Renal pelvis (tissue), 1 donor: ENCODE measurements at regions not wholly inside any gene's neighbourhood (a gene's known extent, or its start where the extent isn't known, plus 50 kb on each side); places are given as distances from the start of the nearest gene placed in this dataset.
"Not testable (repeated sequence)": the region's sequence is repeated elsewhere in the genome, so short reads cannot be mapped to it uniquely, and the experiment has no call there.

ENCODE experiments used
- DNase-seq: peaks from one replicate; pipeline ENCODE4 v3.0.0-alpha.2; 2013

DNA sequence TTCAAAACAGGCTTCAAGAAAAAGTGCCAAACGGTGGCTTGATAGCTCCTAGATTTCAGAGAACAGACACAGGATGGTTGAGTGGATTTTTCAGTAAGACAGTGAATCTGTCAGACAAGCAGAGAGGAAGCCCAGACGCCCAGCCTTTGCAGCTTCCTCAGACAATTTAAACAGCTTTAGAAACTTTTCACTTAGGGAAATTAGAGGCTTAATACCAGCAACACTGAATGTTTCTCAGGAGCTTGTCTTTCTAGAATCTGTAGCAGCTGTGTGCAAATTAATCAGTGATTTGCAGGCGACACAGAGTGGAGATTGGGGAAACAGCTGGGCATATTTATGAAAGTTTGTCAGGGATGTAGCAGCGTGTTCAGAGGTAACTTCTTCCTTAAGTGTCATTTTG is 362.1 kb downstream of the GALC start:
- no peak for DNase-seq

GRCh38 chr14:87629788-87630187 is 363.2 kb downstream of the GALC start:
- no peak for DNase-seq

GRCh38 chr14:87628780-87629179 is 364.2 kb downstream of the GALC start:
- DNase-seq: no peak

- peak; percentile 80 for DNase-seq
Measured at GRCh38 chr14:87628129-87628528, 364.9 kb downstream of the GALC start.

GRCh38 chr14:87626266-87626665 is 366.7 kb downstream of the GALC start:
- no peak for DNase-seq

- no peak for DNase-seq
Measured at GRCh38 chr14:87623616-87624015, 369.4 kb downstream of the GALC start.

- no peak for DNase-seq
Measured at GRCh38 chr14:87617079-87617478, 375.9 kb downstream of the GALC start.

DNA sequence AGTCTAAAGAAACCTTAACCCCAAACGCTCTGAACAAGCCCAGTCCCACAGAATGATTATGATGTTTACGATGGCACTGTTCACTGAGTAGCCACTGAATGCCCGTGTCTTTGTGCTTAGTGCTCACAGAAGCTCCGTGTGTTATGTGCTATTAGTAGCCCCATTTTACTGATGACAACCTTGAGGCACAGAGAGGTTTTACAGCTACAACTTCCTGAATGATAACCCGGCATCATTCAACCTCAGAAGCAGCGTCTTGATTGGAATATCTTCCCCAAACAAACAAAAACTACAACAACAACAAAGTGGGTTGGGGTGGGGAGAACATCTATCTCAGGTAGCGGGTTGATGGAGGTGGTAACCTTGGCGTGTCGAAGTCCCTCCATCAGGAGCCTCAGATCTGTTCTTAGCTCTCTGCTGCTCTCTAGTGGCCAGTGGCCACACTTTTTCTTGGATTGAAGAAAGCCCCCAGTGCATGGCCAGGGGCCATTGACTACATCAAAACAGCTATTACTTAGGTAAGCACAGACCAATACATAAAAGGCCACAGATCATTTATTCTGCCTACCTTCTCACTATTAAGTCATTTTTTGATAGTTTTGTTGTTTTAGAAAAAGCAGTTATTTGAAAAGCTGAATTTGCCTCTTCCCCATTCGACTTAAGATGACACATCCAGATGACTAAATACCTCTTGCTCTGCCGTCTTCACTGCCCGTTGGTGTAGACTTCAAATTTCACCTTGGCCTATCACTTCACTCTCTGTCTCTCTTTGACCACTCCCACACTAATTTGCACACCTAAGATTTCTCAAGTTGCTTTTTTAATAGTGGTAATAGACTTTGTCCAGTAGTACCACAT is 376.9 kb downstream of the GALC start:
- peak; percentile 68 for DNase-seq

GRCh38 chr14:87615047-87615446 is 377.9 kb downstream of the GALC start:
- no peak for DNase-seq

DNA sequence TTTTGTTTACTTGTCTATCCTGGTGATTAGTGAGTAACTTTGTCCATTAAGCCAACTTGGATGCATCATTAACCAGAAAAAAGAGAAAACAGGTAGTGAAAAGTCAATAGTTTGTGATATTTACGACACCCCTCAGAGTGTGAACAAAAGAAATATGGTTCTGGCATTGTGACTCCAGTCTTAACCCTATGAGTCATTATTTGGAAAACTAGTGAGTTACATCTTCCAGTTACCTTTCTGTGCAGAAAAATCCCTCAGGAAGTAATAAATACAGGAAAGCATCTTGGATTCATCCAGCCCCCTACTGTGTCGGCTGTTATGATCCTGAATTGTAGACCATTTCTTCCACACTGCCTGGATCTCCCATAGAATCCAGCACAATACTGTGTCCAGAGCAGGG is 379.1 kb downstream of the GALC start:
- DNase-seq: no peak

- not testable (repeated sequence) for DNase-seq
Measured at GRCh38 chr14:87607056-87607455, 385.9 kb downstream of the GALC start.

DNA sequence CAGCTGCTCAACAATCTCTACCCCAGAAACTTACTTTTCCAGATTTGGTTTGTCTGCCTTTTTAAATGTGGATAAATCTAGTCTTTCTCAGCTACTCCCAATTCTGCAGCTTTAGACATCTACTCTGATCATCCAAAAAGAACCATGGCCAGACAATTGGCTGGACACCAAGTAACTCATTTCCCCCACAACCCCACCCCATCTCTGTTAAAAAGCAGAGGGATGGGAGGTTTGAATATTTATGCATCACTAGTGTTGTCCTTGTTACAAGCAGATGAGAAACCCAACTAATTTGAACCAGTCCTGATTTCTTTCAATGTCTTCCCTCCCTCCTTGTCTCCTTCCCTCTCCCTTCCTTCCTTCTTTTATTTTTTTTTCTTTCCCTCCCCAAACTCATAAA is 391.9 kb downstream of the GALC start:
- no peak for DNase-seq

DNA sequence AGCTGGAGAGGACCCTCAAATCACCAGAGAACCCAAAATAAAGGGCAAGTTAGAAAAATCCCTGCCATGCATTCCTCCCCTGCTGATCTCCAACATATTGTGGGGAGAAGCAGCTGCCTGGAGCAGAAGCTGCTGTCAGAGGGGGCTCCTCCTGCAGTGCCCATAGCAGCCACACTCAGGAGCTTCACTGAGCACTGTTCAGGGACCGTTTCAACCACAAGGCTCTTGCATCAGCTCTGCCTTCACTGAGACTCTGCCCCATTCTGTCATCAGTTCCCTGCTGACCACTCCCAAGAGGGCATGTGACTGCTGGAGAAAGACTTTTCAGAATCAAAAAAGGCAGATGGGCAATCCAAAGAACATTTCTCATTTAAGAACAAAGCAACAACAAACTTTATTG is 392.7 kb downstream of the GALC start:
- DNase-seq: no peak

DNA sequence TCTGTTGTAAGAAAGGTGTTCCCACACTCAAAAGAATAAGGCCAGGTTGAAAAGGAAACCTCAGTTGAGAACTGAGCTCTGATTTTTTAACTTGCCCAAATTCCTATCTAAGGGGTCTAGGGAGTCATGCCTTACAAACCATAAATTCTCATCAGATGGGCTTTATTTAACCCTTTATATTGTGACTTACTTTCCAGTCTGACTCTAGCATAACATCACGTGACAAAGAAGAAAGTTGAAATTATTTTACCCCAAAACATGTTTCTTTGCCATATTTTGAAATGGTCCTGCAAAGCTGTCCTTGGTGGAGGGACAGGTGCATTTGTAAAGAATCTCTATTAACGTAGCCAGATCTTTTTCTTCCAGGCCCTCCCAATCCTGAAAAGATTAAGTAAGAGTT is 411.7 kb downstream of the GALC start:
- no peak for DNase-seq

GRCh38 chr14:87579036-87579435 is 413.9 kb downstream of the GALC start:
- DNase-seq: no peak

DNA sequence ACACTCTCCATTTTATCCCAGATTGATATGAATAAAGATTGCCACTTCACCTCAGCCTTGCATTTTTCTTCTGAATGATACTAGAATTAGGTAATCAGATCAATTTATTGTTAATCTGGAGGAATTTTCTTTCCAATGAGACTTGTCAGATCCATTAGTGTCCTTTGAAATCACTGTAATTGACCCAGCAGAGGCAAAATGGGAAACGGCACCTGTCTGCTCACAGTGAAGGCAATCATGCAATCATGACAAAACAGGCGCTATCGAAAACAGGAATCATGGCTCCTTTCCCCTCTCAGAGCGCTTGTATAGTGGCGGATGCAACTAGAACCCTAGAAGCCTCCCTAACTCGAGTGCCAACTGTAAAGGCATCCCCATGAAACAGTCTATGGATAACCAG is 417.6 kb downstream of the GALC start:
- no peak for DNase-seq

DNA sequence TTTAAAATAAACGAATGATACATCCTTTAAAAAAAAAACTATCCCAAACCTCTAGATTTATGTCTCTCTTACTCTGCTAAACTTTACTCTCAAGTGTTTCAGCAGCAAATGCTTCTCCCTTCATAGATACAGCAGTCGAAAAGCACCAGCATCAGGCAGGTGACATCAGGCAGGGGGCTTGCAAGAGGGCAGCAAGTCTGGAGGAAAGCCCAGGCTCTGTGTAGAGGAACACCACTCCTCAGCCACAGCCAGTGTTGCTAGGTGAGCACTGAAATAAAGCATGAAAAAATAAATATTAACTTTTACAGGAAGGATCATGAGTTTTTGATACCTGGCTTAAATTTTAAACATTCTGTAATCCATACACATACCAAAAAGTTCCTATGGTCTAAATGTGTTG is 419.4 kb downstream of the GALC start:
- DNase-seq: no peak

GRCh38 chr14:87567618-87568295 is 425.2 kb downstream of the GALC start:
- DNase-seq: no peak

- DNase-seq: peak; percentile 33
Measured at GRCh38 chr14:87566991-87567390, 426.0 kb downstream of the GALC start.

DNA sequence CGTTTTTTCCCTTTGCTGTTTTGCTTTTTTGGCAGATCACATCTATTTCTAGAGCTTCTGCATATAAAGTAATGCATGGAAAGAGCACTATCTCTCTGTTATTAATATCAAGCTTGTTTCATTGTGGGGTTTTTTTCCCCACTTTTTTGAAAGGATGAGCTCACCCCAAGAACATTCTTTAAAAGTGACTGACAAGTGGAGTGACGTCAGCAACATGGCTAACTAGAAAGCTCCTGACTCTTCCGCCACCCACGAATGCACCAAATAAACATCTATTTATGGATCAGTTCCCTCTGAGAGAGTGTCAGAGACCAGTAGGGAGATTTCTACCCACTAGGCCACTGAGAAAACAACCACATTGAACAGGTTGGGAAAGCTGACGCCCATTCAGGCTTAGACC is 445.4 kb downstream of the GALC start:
- no peak for DNase-seq

DNA sequence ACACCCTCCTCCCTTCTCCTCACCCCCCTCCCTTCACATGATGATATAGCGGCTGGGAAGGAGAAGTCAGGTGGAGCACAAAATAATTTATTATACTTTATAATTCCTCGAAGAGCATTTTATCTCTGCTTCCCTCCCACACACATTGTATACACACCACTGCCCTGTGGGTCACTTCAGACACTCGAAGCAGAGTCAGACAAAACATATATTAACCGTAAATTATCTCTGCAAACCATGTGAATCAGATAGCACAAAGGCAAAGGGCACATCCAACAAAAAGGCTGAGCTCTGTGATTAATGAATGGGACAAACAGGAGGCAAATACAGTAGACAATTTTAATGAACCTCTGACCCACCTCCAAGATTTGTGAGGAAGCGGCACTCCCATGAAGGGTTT is 450.7 kb downstream of the GALC start:
- peak; percentile 40 for DNase-seq

GRCh38 chr14:87540339-87540738 is 452.6 kb downstream of the GALC start:
- no peak for DNase-seq

DNA sequence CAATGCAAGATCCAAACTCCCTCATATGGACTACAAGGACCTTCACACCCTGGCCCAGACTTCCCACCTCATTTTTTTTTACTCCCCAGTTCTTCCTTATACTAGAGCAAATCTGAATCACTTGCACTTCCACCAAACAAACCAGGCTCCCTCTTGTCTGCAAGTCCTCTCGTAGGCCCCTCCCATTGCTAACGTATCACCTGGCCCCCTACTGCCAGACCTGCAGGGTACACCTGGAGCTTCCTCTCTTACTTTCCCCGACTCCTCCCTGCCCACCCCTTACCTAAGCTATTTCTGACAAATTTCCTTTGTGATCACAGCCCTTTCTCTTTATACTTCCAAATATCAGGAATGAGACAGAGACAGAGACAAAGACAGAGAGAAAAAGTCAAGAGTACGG is 463.9 kb downstream of the GALC start:
- no peak for DNase-seq

- DNase-seq: no peak
Measured at GRCh38 chr14:87526731-87527130, 466.3 kb downstream of the GALC start.
